ENCODE measurements at regions not wholly inside any gene's neighbourhood (a gene's known extent, or its start where the extent isn't known, plus 50 kb on each side); places are given as distances from the start of the nearest gene placed in this dataset.
"Not testable (repeated sequence)": the region's sequence is repeated elsewhere in the genome, so short reads cannot be mapped to it uniquely, and the experiment has no call there.

DNA sequence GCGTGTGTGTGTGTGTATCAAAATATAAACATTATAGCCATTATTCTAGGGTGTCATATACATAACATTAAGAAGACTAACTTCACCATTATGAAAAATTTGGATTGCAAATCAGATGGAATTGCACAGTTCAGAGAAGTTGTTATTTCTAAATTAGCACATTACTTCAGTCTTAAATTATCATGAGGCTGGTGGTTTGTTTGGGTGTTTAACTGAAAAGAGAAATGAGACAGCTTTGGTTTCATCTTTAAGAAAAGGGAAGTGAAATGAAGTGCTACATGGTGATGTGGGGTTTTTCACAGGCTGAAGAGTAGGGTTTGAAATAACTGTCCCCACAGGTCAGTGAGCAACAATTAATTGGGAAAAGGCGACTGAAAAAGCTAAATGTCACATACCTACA, 161.2 kb upstream of the XIRP2 start:
- Histone ChIP-seq H3K36me3 (ENCODE audit: insufficient read depth, low read length) (no peaks in the 10 kb centered on the region), H3K4me2 (ENCODE audit: low read length) (no peak overlapping the region), H3K4me1 (ENCODE audit: control insufficient read depth, insufficient read depth, low read length) (no peaks in the 10 kb centered on the region), H3K27me3 (ENCODE audit: control insufficient read depth, insufficient read depth, low read length) (no peaks in the 10 kb centered on the region), H3K9ac (ENCODE audit: low read depth, low read length) (no peak overlapping the region), H3K4me3 (ENCODE audit: low read length) (no peak overlapping the region), H3K9me3 (replicated peaks; ENCODE audit: low read length) (no peaks in the 10 kb centered on the region)

DNA sequence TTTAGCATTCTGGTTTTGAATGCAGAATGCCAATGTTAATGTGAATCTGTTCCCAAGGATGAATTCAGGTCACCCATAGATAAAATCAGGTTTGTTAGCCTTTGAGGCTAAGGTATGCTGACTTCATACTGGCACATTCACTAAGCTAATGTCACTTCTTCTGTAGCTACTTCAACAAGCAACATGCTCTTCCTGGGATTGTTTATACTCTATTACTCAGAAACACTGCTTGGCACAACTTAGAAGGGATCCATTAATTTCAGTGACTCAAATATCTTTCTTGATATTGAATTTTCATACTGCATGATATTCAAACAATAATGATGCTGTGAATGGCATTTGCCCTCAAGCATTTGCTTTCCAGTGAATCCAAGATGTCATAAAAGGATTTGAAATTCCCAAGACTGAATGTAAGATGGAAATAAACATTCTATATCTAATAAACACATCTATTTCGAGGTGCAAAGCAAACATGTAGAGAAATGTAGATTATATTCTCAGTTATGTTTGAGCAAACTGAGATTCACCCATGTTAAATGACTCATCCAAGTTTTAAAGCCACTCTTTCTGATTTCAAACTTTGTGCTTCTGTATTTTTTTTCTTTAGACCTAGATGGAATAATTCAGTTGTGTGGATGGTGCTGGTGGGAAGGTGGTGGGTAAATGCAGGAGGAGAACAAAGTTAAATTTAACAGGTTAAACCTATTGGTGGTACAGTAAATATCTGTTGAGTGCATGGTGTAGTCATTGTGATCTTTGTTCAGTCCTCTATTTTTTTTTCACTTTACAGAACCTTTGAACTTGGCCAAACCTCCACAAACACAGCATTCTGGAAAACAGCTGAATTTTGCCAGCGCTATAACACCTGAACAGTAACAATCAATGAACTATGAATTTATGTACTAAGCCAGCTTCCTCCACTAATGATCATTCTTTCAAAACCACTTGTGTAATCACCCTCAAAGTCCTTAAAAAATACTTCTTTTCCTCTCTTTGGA, 162.1 kb upstream of the XIRP2 start:
- no peaks in the 10 kb centered on the region for H3K4me1 ChIP-seq (ENCODE audit: control insufficient read depth, insufficient read depth, low read length)
- no peak overlapping the region for H3K4me2 ChIP-seq (ENCODE audit: low read length)
- no peaks in the 10 kb centered on the region for H3K27me3 ChIP-seq (ENCODE audit: control insufficient read depth, insufficient read depth, low read length)
- no peak overlapping the region for H3K9ac ChIP-seq (ENCODE audit: low read depth, low read length)
- no peaks in the 10 kb centered on the region for H3K36me3 ChIP-seq (ENCODE audit: insufficient read depth, low read length)
- H3K9me3 ChIP-seq (replicated peaks; ENCODE audit: low read length): no peaks in the 10 kb centered on the region
- no peak overlapping the region for H3K4me3 ChIP-seq (ENCODE audit: low read length)

DNA sequence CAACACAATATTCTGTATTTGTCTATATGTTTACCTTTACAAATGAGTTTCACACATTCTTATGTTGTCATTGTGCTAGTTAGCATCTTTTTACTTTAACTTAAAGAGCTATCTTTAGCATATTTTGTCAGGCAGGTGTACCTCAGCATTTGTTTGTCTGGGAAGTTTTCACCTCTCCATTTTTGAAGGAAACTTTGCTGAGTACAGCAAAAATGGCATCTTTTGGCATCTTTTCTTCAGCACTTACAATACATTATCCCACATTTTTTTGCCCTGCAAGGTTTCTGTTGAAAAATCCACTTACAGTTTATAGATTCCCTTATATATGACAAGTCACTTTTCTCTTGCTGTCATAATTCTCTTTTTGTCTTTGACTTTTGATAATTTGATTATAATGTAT, 171.3 kb upstream of the XIRP2 start:
- Histone ChIP-seq H3K36me3 (ENCODE audit: insufficient read depth, low read length) (no peaks in the 10 kb centered on the region), H3K4me1 (ENCODE audit: control insufficient read depth, insufficient read depth, low read length) (no peaks in the 10 kb centered on the region), H3K9me3 (replicated peaks; ENCODE audit: low read length) (no peaks in the 10 kb centered on the region), H3K4me3 (ENCODE audit: low read length) (no peak overlapping the region), H3K4me2 (ENCODE audit: low read length) (no peak overlapping the region), H3K27me3 (ENCODE audit: control insufficient read depth, insufficient read depth, low read length) (no peaks in the 10 kb centered on the region), H3K9ac (ENCODE audit: low read depth, low read length) (no peak overlapping the region)

DNA sequence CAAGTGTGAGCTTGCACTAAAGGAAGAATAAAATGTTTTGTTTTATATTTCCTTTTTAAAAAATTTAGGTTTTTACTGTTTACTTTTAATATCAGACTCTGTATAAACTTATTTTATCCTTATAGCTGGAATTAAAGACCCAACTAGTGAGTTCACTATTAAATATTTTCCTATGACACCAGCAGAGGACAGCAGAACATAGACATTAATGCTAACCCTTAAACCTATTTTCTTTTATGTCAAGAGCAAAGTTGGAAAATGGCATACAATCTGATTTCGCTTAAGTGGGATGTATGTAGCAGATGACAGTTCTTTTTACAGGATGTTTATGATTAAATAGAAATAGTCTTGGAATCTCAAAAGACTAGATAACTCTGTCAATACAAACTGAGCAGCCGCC, 188.2 kb upstream of the XIRP2 start:
- H3K4me2 ChIP-seq (ENCODE audit: low read length): no peak overlapping the region
- no peaks in the 10 kb centered on the region for H3K9me3 ChIP-seq (replicated peaks; ENCODE audit: low read length)
- H3K9ac ChIP-seq (ENCODE audit: low read depth, low read length): no peak overlapping the region
- no peaks in the 10 kb centered on the region for H3K4me1 ChIP-seq (ENCODE audit: control insufficient read depth, insufficient read depth, low read length)
- no peaks in the 10 kb centered on the region for H3K36me3 ChIP-seq (ENCODE audit: insufficient read depth, low read length)
- no peak overlapping the region for H3K4me3 ChIP-seq (ENCODE audit: low read length)
- H3K27me3 ChIP-seq (ENCODE audit: control insufficient read depth, insufficient read depth, low read length): no peaks in the 10 kb centered on the region

DNA sequence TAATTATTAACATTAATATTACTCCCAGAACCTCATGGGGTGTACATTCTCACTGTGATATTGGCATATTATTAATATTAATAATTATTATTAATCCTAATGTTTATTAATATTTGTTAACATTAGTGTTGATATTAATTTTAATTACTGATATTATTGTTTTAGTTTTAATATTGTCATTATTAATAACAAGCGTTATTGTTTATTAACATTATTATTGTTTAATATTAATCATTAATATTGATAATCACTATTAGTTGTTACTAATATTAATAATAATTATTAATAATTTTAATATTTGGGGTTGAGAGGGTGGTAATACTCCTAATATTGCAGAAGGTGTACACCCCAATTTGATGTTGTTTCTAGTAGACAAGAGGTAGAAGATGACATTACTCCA, 193.1 kb upstream of the XIRP2 start:
- no peaks in the 10 kb centered on the region for H3K4me1 ChIP-seq (ENCODE audit: control insufficient read depth, insufficient read depth, low read length)
- no peak overlapping the region for H3K4me2 ChIP-seq (ENCODE audit: low read length)
- H3K36me3 ChIP-seq (ENCODE audit: insufficient read depth, low read length): no peaks in the 10 kb centered on the region
- no peaks in the 10 kb centered on the region for H3K27me3 ChIP-seq (ENCODE audit: control insufficient read depth, insufficient read depth, low read length)
- H3K4me3 ChIP-seq (ENCODE audit: low read length): no peak overlapping the region
- no peaks in the 10 kb centered on the region for H3K9me3 ChIP-seq (replicated peaks; ENCODE audit: low read length)
- H3K9ac ChIP-seq (ENCODE audit: low read depth, low read length): no peak overlapping the region

DNA sequence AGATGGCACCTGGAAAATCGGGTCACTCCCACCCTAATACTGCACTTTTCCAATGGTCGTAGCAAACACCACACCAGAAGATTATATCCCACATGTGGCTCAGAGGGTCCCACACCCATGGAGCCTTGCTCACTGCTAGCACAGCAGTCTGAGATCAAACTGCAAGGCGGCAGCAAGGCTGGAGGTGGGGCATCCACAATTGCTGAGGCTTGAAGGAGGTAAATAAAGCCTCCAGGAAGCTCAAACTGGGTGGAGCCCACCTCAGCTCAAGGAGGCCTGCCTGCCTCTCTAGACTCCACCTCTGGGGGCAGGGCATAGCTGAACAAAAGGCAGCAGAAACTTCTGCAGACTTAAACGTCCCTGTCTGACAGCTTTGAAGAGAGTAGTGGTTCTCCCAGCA, 192.0 kb upstream of the SCN7A start:
- not testable (repeated sequence) for H3K9me3 ChIP-seq (replicated peaks; ENCODE audit: low read length); H3K4me2 ChIP-seq (ENCODE audit: low read length); H3K9ac ChIP-seq (ENCODE audit: low read depth, low read length); H3K27me3 ChIP-seq (ENCODE audit: control insufficient read depth, insufficient read depth, low read length); H3K36me3 ChIP-seq (ENCODE audit: insufficient read depth, low read length); H3K4me1 ChIP-seq (ENCODE audit: control insufficient read depth, insufficient read depth, low read length); H3K4me3 ChIP-seq (ENCODE audit: low read length)

DNA sequence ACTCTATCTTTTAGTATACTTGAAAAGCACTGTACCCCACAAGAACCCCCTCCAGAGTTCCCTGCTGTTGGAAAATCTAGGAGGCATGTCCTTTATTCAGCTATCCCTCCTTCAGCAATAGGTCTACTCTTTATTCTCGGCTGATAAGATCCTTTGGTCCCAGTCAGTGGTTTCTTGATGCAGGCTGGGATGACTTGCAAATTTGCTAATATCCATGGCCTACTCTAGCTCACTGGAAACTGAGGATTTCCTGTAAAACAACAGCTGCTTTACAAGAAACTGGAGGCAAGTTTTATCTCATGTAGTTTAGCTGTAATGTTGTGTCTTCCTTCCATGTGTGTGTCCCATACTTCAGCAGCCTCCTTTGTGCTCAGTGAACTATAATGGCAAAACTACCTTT, 183.9 kb upstream of the SCN7A start:
- no peak overlapping the region for H3K4me2 ChIP-seq (ENCODE audit: low read length)
- H3K4me3 ChIP-seq (ENCODE audit: low read length): no peak overlapping the region
- no peaks in the 10 kb centered on the region for H3K9me3 ChIP-seq (replicated peaks; ENCODE audit: low read length)
- no peaks in the 10 kb centered on the region for H3K4me1 ChIP-seq (ENCODE audit: control insufficient read depth, insufficient read depth, low read length)
- H3K27me3 ChIP-seq (ENCODE audit: control insufficient read depth, insufficient read depth, low read length): no peaks in the 10 kb centered on the region
- no peaks in the 10 kb centered on the region for H3K36me3 ChIP-seq (ENCODE audit: insufficient read depth, low read length)
- no peak overlapping the region for H3K9ac ChIP-seq (ENCODE audit: low read depth, low read length)

DNA sequence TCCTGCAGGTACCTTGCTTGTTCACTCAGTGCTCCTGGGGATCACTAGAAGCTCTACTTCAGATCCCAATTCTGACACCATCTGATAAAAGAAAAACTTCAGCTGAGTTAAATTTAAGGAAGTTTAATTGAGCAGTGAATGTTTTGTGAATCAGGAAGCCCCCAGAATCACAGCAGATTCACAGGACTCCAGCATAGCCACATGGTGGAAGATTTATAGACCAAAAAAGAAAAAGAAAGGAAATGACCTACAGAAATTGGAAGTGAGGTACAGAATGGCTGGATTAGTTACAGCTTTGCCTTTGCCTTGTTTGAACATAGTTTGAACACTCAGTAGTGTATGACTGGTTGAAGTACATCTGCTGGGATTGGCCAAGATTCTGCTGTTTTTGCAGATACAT, 182.7 kb upstream of the SCN7A start:
- H3K27me3 ChIP-seq (ENCODE audit: control insufficient read depth, insufficient read depth, low read length): no peaks in the 10 kb centered on the region
- no peak overlapping the region for H3K4me2 ChIP-seq (ENCODE audit: low read length)
- no peaks in the 10 kb centered on the region for H3K4me1 ChIP-seq (ENCODE audit: control insufficient read depth, insufficient read depth, low read length)
- H3K36me3 ChIP-seq (ENCODE audit: insufficient read depth, low read length): no peaks in the 10 kb centered on the region
- no peaks in the 10 kb centered on the region for H3K9me3 ChIP-seq (replicated peaks; ENCODE audit: low read length)
- no peak overlapping the region for H3K9ac ChIP-seq (ENCODE audit: low read depth, low read length)
- H3K4me3 ChIP-seq (ENCODE audit: low read length): no peak overlapping the region

DNA sequence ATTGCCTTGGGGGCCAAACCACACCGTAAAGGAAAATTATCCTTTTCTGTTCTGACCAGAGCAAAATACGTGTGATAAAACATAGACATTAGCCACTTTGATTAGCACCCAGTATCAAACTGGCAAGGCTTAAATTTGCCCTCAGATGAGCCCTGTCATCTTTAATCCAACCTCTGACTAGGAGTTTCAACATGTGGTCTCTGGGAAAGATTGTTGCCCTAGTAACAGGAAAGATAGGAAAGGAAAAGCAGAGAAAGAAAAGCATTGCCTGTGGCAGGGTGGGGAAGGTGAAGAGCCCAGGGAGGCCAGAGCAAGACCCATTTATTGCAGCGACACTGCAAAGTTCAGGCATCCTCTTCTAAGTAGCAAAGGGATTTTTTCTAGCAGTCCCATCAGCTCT, 181.5 kb upstream of the SCN7A start:
- Histone ChIP-seq H3K36me3 (ENCODE audit: insufficient read depth, low read length) (no peaks in the 10 kb centered on the region), H3K27me3 (ENCODE audit: control insufficient read depth, insufficient read depth, low read length) (no peaks in the 10 kb centered on the region), H3K9me3 (replicated peaks; ENCODE audit: low read length) (no peaks in the 10 kb centered on the region)

DNA sequence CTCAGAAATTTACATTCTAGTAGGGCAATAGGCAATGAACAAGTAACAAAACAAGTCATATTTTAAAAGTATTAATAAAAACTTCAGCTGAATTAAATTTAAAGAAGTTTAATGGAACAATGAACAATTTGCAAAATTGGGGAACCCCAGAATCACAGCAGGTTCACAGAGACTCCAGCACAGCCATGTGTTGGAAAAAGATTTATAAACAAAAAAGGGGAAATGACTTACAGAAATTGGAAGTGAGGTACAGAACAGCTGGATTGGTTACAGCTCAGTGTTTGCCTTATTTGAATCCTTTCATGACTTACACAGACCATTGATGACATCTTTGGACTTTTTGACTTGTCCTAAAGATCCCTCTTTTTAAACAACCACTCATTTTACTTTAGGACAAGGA, 179.9 kb upstream of the SCN7A start:
- Histone ChIP-seq H3K9ac (ENCODE audit: low read depth, low read length) (no peak overlapping the region), H3K4me2 (ENCODE audit: low read length) (no peak overlapping the region), H3K4me1 (ENCODE audit: control insufficient read depth, insufficient read depth, low read length) (no peaks in the 10 kb centered on the region), H3K36me3 (ENCODE audit: insufficient read depth, low read length) (no peaks in the 10 kb centered on the region), H3K9me3 (replicated peaks; ENCODE audit: low read length) (no peaks in the 10 kb centered on the region), H3K27me3 (ENCODE audit: control insufficient read depth, insufficient read depth, low read length) (no peaks in the 10 kb centered on the region), H3K4me3 (ENCODE audit: low read length) (no peak overlapping the region)

More for the DNA sequence above, 181.5 kb upstream of the SCN7A start:
- no peak overlapping the region for H3K4me3 ChIP-seq (ENCODE audit: low read length)
- no peaks in the 10 kb centered on the region for H3K4me1 ChIP-seq (ENCODE audit: control insufficient read depth, insufficient read depth, low read length)
- H3K4me2 ChIP-seq (ENCODE audit: low read length): no peak overlapping the region
- H3K9ac ChIP-seq (ENCODE audit: low read depth, low read length): no peak overlapping the region

DNA sequence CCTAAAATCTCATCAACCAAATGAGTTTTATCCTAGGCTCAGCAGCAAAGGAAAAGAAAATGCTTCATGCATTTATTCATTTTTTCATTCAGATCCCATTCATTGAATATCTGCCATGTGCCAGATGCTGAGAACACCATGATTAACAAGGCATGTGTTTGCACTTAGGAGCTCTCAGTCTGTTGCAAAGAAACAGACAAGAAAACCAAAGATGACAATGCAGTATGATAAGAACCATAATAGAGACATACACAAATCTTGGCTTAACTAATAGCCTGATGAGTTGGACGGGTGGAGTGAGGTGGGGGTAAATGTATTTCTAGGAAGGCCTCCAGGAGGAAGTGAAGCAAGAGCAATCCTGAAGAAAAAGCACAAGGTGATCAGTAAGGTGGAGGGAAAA, 177.8 kb upstream of the SCN7A start:
- H3K27me3 ChIP-seq (ENCODE audit: control insufficient read depth, insufficient read depth, low read length): no peaks in the 10 kb centered on the region
- no peaks in the 10 kb centered on the region for H3K36me3 ChIP-seq (ENCODE audit: insufficient read depth, low read length)
- H3K4me1 ChIP-seq (ENCODE audit: control insufficient read depth, insufficient read depth, low read length): no peaks in the 10 kb centered on the region
- no peak overlapping the region for H3K4me2 ChIP-seq (ENCODE audit: low read length)
- H3K9me3 ChIP-seq (replicated peaks; ENCODE audit: low read length): no peaks in the 10 kb centered on the region
- H3K9ac ChIP-seq (ENCODE audit: low read depth, low read length): no peak overlapping the region
- no peak overlapping the region for H3K4me3 ChIP-seq (ENCODE audit: low read length)

DNA sequence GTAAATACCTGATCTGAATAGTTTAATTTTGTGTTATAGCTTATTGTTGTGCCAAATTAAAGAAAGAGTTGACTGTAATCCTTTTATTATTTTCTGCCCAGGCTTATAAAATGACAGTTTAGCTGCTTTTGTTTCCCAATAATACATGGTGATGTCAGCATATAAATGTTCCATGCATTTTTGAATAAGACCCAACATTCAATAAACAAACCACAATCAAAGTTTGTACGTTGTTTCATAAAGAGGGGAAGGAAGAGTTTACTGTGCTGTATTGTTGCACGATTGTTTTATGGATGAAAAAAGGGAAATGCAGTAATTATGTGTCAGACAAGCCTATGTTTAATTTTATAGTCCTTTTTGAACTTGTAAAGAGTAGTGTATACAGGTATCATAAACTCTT, 177.2 kb upstream of the SCN7A start:
- Histone ChIP-seq H3K9ac (ENCODE audit: low read depth, low read length) (no peak overlapping the region), H3K27me3 (ENCODE audit: control insufficient read depth, insufficient read depth, low read length) (no peaks in the 10 kb centered on the region), H3K9me3 (replicated peaks; ENCODE audit: low read length) (no peaks in the 10 kb centered on the region), H3K4me1 (ENCODE audit: control insufficient read depth, insufficient read depth, low read length) (peaks cover under 1% of the 10 kb centered on the region), H3K36me3 (ENCODE audit: insufficient read depth, low read length) (no peaks in the 10 kb centered on the region), H3K4me3 (ENCODE audit: low read length) (no peak overlapping the region), H3K4me2 (ENCODE audit: low read length) (no peak overlapping the region)
